DOHH2 (cell line): ENCODE measurements at regions not wholly inside any gene's neighbourhood (a gene's known extent, or its start where the extent isn't known, plus 50 kb on each side); places are given as distances from the start of the nearest gene placed in this dataset.

Source experiments
- CTCF ChIP-seq: fragments of 200-600 bp; sonication (generic); IDR thresholded peaks from one replicate; pipeline ENCODE4 v1.5.1; 2014; ENCODE audit warnings: antibody characterized with exemption, mild to moderate bottlenecking, low read depth, low read length; ENCODE audit not compliant: poor library complexity, severe bottlenecking
- EZH2phosphoT487 ChIP-seq: fragments of 200-600 bp; sonication (generic); IDR thresholded peaks from 2 replicates; pipeline ENCODE4 v1.6.1; 2017; ENCODE audit warnings: borderline replicate concordance, mild to moderate bottlenecking, antibody characterized with exemption, low read length, moderate library complexity, mixed read lengths

GRCh38 chr10:2897619-2898508 is 169.5 kb upstream of the PFKP start:
- TF ChIP-seq EZH2phosphoT487 (no peak), CTCF (no peak)
